IMR-90 (cell line): ENCODE measurements at regions not wholly inside any gene's neighbourhood (a gene's known extent, or its start where the extent isn't known, plus 50 kb on each side); places are given as distances from the start of the nearest gene placed in this dataset.

Source experiments
- ATAC-seq: fragments of 200-7000 bp; cut with Tn5 transposase; 2 replicates; pipeline ENCODE4 v1.9.1; 2020; ENCODE audit warnings: low read depth, mild to moderate bottlenecking, moderate library complexity
- BruUV-seq: library from RNA; stranded (reverse); fragments of 400-500 nt; replicated peaks from 2 replicates; lab custom pipeline; 2021; lab: Mats Ljungman, UMichigan
- CTCF ChIA-PET: fragments of 300-600 bp; formaldehyde crosslinking; extraction: SDS; loops from one replicate; lab custom pipeline; 2021; ENCODE audit warnings: antibody characterized with exemption; lab: Yijun Ruan, JAX
- POLR2A ChIA-PET: fragments of 300-600 bp; sonication (Branson Sonifier 250); formaldehyde crosslinking; loops from one replicate; lab custom pipeline; 2022; ENCODE audit warnings: antibody characterized with exemption; ENCODE audit not compliant: unreplicated experiment; lab: Charles Lee
- DNase-seq: peaks from one replicate; pipeline ENCODE4 v3.0.0; 2013
- H2AFZ ChIP-seq: replicated peaks from 2 replicates; pipeline ENCODE3; 2013; ENCODE audit warnings: low read length, mild to moderate bottlenecking; ENCODE audit not compliant: poor library complexity
- H2AK5ac ChIP-seq: 2 replicates; pipeline ENCODE4 v1.6.1; 2013; ENCODE audit warnings: low read depth, low read length, inconsistent platforms
- H2AK9ac ChIP-seq: replicated peaks from 2 replicates; pipeline ENCODE3; 2013; ENCODE audit warnings: mild to moderate bottlenecking, low read depth, low read length, moderate library complexity; ENCODE audit not compliant: poor library complexity
- H2BK120ac ChIP-seq: 2 replicates; pipeline ENCODE4 v1.6.1; 2013; ENCODE audit warnings: low read depth, low read length, inconsistent platforms
- H2BK15ac ChIP-seq: 3 replicates; pipeline ENCODE4 v1.6.1; 2013; ENCODE audit warnings: low read depth, low read length, inconsistent platforms
- H2BK20ac ChIP-seq: 2 replicates; pipeline ENCODE4 v1.6.1; 2013; ENCODE audit warnings: low read depth, mild to moderate bottlenecking, inconsistent platforms, low read length, moderate library complexity
- H2BK5ac ChIP-seq: 2 replicates; pipeline ENCODE4 v1.6.1; 2013; ENCODE audit warnings: mild to moderate bottlenecking, low read depth, low read length, inconsistent platforms; ENCODE audit not compliant: poor library complexity, severe bottlenecking
- H3K14ac ChIP-seq: replicated peaks from 2 replicates; pipeline ENCODE4 v1.6.1; 2013; ENCODE audit warnings: low read depth, low read length, inconsistent platforms
- H3K18ac ChIP-seq: 2 replicates; pipeline ENCODE4 v1.6.1; 2013; ENCODE audit warnings: low read depth, low read length, control low read depth
- H3K23ac ChIP-seq: 2 replicates; pipeline ENCODE4 v1.6.1; 2013; ENCODE audit warnings: low read depth, low read length, inconsistent platforms
- H3K27ac ChIP-seq: 2 replicates; pipeline ENCODE4 v1.5.1; 2013; ENCODE audit warnings: mild to moderate bottlenecking, control low read depth, low read length; ENCODE audit not compliant: insufficient read depth
- H3K27me3 ChIP-seq: 2 replicates; pipeline ENCODE4 v1.6.1; 2013; ENCODE audit warnings: low read length; ENCODE audit not compliant: control insufficient read depth, insufficient read depth
- H3K36me3 ChIP-seq: 2 replicates; pipeline ENCODE4 v1.6.1; 2013; ENCODE audit warnings: low read length, mixed read lengths; ENCODE audit not compliant: control insufficient read depth, insufficient read depth
- H3K4ac ChIP-seq: 2 replicates; pipeline ENCODE4 v1.6.1; 2013; ENCODE audit warnings: low read depth, low read length, inconsistent platforms
- H3K4me1 ChIP-seq: 2 replicates; pipeline ENCODE4 v1.6.1; 2013; ENCODE audit warnings: low read length, mixed read lengths; ENCODE audit not compliant: control insufficient read depth, insufficient read depth
- H3K4me2 ChIP-seq: 2 replicates; pipeline ENCODE4 v1.6.1; 2013; ENCODE audit warnings: low read depth, mild to moderate bottlenecking, control low read depth, low read length, moderate library complexity
- H3K4me3 ChIP-seq: 2 replicates; pipeline ENCODE4 v1.5.1; 2013; ENCODE audit warnings: low read depth, mild to moderate bottlenecking, control low read depth, low read length, moderate library complexity; ENCODE audit not compliant: insufficient read depth
- H3K56ac ChIP-seq: 2 replicates; pipeline ENCODE4 v1.6.1; 2013; ENCODE audit warnings: low read length, inconsistent platforms; ENCODE audit not compliant: insufficient read depth; ENCODE audit errors: extremely low read depth
- H3K79me1 ChIP-seq, 2 experiments: 2 replicates each; pipeline ENCODE4 v1.6.1; 2013; ENCODE audit warnings: low read length in 2 of 2, inconsistent platforms in 1 of 2, low read depth in 1 of 2
- H3K9ac ChIP-seq: 2 replicates; pipeline ENCODE4 v1.6.1; 2013; ENCODE audit warnings: low read depth, low read length, control low read depth
- H3K9me1 ChIP-seq: 2 replicates; pipeline ENCODE4 v1.6.1; 2013; ENCODE audit warnings: low read length, inconsistent platforms; ENCODE audit not compliant: insufficient read depth
- H3K9me3 ChIP-seq: 2 replicates; pipeline ENCODE4 v1.6.1; 2013; ENCODE audit warnings: low read length; ENCODE audit not compliant: control insufficient read depth, insufficient read depth
- H4K20me1 ChIP-seq: 2 replicates; pipeline ENCODE4 v1.6.1; 2013; ENCODE audit warnings: low read length, inconsistent platforms; ENCODE audit not compliant: insufficient read depth
- H4K5ac ChIP-seq: 2 replicates; pipeline ENCODE4 v1.6.1; 2013; ENCODE audit warnings: mild to moderate bottlenecking, low read depth, low read length, control low read depth
- H4K8ac ChIP-seq, 2 experiments: 2 replicates each; pipeline ENCODE4 v1.6.1; 2013; ENCODE audit warnings: low read depth in 2 of 2, low read length in 2 of 2, control low read depth in 1 of 2, inconsistent platforms in 1 of 2
- H4K91ac ChIP-seq: 2 replicates; pipeline ENCODE4 v1.6.1; 2013; ENCODE audit warnings: low read depth, low read length, inconsistent platforms; ENCODE audit not compliant: insufficient read depth
- BHLHE40 ChIP-seq: fragments of 150-350 bp; IDR thresholded peaks from 2 replicates; pipeline ENCODE4 v1.6.1; 2016; ENCODE audit warnings: mild to moderate bottlenecking, low read depth, low read length
- CHD1 ChIP-seq: IDR thresholded peaks from 2 replicates; pipeline ENCODE4 v1.6.1; 2012; ENCODE audit warnings: low read depth, low read length, improper control_type of control experiment
- FOS ChIP-seq: fragments of 150-350 bp; IDR thresholded peaks from 2 replicates; pipeline ENCODE4 v1.6.1; 2016; ENCODE audit warnings: low read depth, low read length
- MAFK ChIP-seq: IDR thresholded peaks from 2 replicates; pipeline ENCODE4 v1.6.1; 2012; ENCODE audit warnings: low read depth, low read length, improper control_type of control experiment
- MAZ ChIP-seq: IDR thresholded peaks from 2 replicates; pipeline ENCODE4 v1.6.1; 2012; ENCODE audit warnings: low read depth, mild to moderate bottlenecking, low read length, improper control_type of control experiment, moderate library complexity, borderline replicate concordance
- MXI1 ChIP-seq: IDR thresholded peaks from 2 replicates; pipeline ENCODE4 v1.6.1; 2012; ENCODE audit warnings: low read depth, mild to moderate bottlenecking, low read length, moderate library complexity, borderline replicate concordance
- NFE2L2 ChIP-seq: fragments of 150-350 bp; IDR thresholded peaks from 2 replicates; pipeline ENCODE4 v1.6.1; 2016; ENCODE audit warnings: low read depth, mild to moderate bottlenecking, low read length
- POLR2A ChIP-seq: IDR thresholded peaks from 2 replicates; pipeline ENCODE4 v1.6.1; 2012; ENCODE audit warnings: mild to moderate bottlenecking, low read depth, low read length
- RAD21 ChIP-seq: IDR thresholded peaks from 2 replicates; pipeline ENCODE4 v1.6.1; 2012; ENCODE audit warnings: low read length, improper control_type of control experiment
- RCOR1 ChIP-seq: IDR thresholded peaks from 2 replicates; pipeline ENCODE4 v1.6.1; 2012; ENCODE audit warnings: mild to moderate bottlenecking, low read length, improper control_type of control experiment; ENCODE audit not compliant: insufficient replicate concordance
- RFX5 ChIP-seq: IDR thresholded peaks from 2 replicates; pipeline ENCODE4 v1.8.0; 2012; ENCODE audit warnings: low read depth, mild to moderate bottlenecking, low read length, moderate library complexity
- SMC3 ChIP-seq: fragments of 150-350 bp; IDR thresholded peaks from 2 replicates; pipeline ENCODE4 v1.6.1; 2016; ENCODE audit warnings: low read depth, mild to moderate bottlenecking, antibody characterized with exemption, low read length, moderate library complexity
- WGBS, 2 experiments: methylation state at CpG; one replicate each; pipeline versions ENCODE4 v1.1.5 to v1.1.7; 2013; ENCODE audit warnings: missing lambda C conversion rate in 2 of 2; ENCODE audit not compliant: insufficient read length in 1 of 2; ENCODE audit errors: extremely low coverage in 2 of 2; 5-methylcytosine and 5-hydroxymethylcytosine counted together
- dilution Hi-C: fragments of 300-500 bp; cut with HindIII; formaldehyde crosslinking; loops from one replicate; pipeline ENCODE4 v1.14.3; 2018; ENCODE audit warnings: low sequenced_read_pairs; ENCODE audit not compliant: unreplicated experiment
- in situ Hi-C: fragments of 300-500 bp; cut with MboI; formaldehyde crosslinking; loops from 3 replicates; pipeline ENCODE4 v1.14.3; 2019; ENCODE audit warnings: low sequenced_read_pairs, inconsistent platforms, mixed read lengths
- intact Hi-C: fragments of 100-400 bp; cut with micrococcal nuclease; formaldehyde crosslinking; loops from 2 replicates; pipeline ENCODE4 v1.10.0; 2022
- TF ChIP-seq, protein P1 (sequence below): fragments of 150-350 bp; IDR thresholded peaks from 2 replicates; pipeline ENCODE4 v1.6.1; 2016; ENCODE audit warnings: low read depth, mild to moderate bottlenecking, low read length, moderate library complexity, borderline replicate concordance
- TF ChIP-seq, protein P2 (sequence below): conservative IDR thresholded peaks from 2 replicates; pipeline ENCODE4 v1.5.1; 2012; ENCODE audit warnings: mild to moderate bottlenecking, low read depth, low read length, improper control_type of control experiment
- TF ChIP-seq, protein P3 (sequence below): fragments of 150-350 bp; IDR thresholded peaks from 2 replicates; pipeline ENCODE4 v1.6.1; 2017; ENCODE audit warnings: mild to moderate bottlenecking, antibody characterized with exemption, low read length, low read depth

DNA sequence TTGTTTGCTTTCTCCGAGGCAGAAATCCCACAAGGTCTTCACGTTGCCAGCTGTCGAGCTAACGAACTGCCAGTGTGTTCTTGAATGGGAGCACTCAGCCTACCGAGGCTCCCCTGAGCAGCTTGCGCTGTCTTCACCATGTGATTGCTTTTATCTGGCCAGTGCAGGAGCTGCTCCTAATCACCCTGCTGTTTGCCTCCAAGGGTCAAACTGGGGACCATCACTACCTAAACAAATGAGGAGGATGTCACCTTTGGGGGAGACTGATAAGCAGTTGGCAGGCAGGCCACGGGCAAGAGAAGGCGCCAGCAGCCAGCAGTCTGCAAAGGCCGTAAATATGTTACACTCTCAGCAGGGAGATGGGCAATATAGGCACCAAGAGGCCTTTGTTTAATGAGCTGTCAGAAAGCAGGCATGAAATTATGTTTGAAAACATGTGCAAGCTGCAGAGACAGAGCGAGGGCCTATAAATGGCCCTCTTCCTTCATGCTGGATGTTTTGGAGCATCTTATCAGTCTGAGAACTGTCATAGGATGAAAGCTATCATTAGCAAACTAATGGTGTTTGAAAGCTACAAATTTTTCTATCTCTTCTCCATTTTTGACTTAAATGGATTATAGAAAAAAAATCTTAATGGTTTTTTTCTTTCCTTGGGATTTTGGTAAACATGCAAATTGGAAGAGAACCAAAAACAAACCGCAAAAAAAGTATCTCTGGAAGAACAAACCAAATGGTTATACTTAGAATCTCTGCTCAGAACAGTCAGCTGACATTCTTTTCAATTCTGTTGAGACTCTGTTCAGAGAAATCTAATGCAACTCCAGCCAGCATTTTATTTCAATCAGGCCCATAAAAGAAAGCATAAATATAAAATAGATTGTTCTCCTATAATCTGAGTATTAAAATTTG lies 267.3 kb upstream of the NPVF start:
- Histone ChIP-seq H3K4ac (no peak overlapping the region), H3K56ac (no peak overlapping the region), H2BK15ac (no peak overlapping the region), H4K91ac (no peak overlapping the region), H4K8ac (no peak overlapping the region), H3K27me3 (no peaks in the 10 kb centered on the region), H3K9me1 (no peaks in the 10 kb centered on the region), H3K4me1 (no peaks in the 10 kb centered on the region), H3K27ac (no peak overlapping the region), H3K9me3 (no peaks in the 10 kb centered on the region), H3K9ac (no peak overlapping the region), H2BK20ac (no peak overlapping the region), H3K79me1 (no peaks in the 10 kb centered on the region), H2BK120ac (no peak overlapping the region), H2AK9ac (peak overlapping the region; percentile 76), H2AK5ac (no peak overlapping the region), H3K14ac (no peak overlapping the region), H3K4me3 (no peak overlapping the region), H2AFZ (no peak overlapping the region), H3K23ac (no peak overlapping the region), H4K20me1 (no peaks in the 10 kb centered on the region), H4K5ac (no peak overlapping the region), H3K36me3 (no peaks in the 10 kb centered on the region), H2BK5ac (no peak overlapping the region), H3K4me2 (no peak overlapping the region), H3K18ac (no peak overlapping the region)
- no peak for ATAC-seq
- intact Hi-C loops (no loop called here), in situ Hi-C loops (no loop called here), dilution Hi-C loops (no loop called here)
- WGBS, 2 experiments = 11% methylated on average over 8 of the region's 11 CpGs; no CpG with 5 or more reads in 1 of the 2 experiments
- TF ChIP-seq RFX5 (no peak), RCOR1 (no peak), MAFK (no peak), POLR2A (no peak), FOS (no peak), CHD1 (no peak), NFE2L2 (no peak), SMC3 (no peak), RAD21 (no peak), BHLHE40 (no peak), MAZ (no peak), MXI1 (no peak)
- TF ChIP-seq, protein P1, sequence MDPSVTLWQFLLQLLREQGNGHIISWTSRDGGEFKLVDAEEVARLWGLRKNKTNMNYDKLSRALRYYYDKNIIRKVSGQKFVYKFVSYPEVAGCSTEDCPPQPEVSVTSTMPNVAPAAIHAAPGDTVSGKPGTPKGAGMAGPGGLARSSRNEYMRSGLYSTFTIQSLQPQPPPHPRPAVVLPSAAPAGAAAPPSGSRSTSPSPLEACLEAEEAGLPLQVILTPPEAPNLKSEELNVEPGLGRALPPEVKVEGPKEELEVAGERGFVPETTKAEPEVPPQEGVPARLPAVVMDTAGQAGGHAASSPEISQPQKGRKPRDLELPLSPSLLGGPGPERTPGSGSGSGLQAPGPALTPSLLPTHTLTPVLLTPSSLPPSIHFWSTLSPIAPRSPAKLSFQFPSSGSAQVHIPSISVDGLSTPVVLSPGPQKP = no peak
- TF ChIP-seq, protein P2, sequence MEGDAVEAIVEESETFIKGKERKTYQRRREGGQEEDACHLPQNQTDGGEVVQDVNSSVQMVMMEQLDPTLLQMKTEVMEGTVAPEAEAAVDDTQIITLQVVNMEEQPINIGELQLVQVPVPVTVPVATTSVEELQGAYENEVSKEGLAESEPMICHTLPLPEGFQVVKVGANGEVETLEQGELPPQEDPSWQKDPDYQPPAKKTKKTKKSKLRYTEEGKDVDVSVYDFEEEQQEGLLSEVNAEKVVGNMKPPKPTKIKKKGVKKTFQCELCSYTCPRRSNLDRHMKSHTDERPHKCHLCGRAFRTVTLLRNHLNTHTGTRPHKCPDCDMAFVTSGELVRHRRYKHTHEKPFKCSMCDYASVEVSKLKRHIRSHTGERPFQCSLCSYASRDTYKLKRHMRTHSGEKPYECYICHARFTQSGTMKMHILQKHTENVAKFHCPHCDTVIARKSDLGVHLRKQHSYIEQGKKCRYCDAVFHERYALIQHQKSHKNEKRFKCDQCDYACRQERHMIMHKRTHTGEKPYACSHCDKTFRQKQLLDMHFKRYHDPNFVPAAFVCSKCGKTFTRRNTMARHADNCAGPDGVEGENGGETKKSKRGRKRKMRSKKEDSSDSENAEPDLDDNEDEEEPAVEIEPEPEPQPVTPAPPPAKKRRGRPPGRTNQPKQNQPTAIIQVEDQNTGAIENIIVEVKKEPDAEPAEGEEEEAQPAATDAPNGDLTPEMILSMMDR = no peak
- TF ChIP-seq, protein P3, sequence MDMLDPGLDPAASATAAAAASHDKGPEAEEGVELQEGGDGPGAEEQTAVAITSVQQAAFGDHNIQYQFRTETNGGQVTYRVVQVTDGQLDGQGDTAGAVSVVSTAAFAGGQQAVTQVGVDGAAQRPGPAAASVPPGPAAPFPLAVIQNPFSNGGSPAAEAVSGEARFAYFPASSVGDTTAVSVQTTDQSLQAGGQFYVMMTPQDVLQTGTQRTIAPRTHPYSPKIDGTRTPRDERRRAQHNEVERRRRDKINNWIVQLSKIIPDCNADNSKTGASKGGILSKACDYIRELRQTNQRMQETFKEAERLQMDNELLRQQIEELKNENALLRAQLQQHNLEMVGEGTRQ = no peak
- POLR2A ChIA-PET = no interaction called here
- CTCF ChIA-PET = no interaction called here
- DNase-seq = no peak
- BruUV-seq = no TSS peak
